RCC 7860 (cell line): ENCODE measurements at regions not wholly inside any gene's neighbourhood (a gene's known extent, or its start where the extent isn't known, plus 50 kb on each side); places are given as distances from the start of the nearest gene placed in this dataset.

Experiments used
- DNase-seq: peaks from one replicate; pipeline ENCODE4 v3.0.0-alpha.2; 2015; ENCODE audit warnings: low spot score
- FAIRE-seq: peaks from 2 replicates; lab custom pipeline; 2012; peaks lifted over from hg19 to GRCh38; lab: Jason Lieb, UNC

DNA sequence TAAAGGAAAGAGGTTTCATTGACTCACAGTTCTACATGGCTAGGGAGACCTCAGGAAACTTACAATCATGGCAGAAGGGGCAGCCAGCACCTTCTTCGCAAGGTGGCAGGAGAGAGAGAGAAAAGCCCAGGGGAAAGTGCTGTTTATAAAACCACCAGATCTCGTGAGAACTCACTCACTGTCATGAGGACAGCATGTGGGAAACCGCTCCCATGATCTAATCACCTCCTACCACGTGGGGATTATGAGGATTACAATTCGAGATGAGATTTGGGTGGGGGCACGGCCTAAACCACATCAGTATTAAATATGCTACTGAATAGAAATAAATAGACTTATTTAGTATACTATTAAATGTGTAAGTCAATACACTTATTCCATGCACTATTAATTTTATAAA lies 70.6 kb upstream of the TCF21 start:
- DNase-seq (no peak), FAIRE-seq (no peak)

DNA sequence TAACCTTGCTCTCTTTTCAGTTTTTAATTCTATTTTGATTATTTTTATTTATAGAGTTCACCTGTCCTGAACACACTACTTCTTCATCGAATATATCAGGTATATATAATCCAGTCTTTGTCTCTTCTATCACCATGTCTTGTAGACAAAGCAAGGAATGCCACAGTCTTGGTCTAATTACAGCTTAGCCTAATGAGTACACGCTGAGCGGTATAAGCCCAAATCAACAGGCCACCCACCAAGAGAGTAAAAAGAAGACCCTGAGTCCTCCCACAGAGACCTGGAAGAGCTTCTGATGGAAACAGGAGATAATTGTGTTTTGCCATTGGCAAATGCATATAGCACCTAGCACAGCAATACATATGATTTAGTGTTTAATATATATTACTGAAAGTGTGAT lies 68.7 kb upstream of the TCF21 start:
- no peak for FAIRE-seq
- no peak for DNase-seq

DNA sequence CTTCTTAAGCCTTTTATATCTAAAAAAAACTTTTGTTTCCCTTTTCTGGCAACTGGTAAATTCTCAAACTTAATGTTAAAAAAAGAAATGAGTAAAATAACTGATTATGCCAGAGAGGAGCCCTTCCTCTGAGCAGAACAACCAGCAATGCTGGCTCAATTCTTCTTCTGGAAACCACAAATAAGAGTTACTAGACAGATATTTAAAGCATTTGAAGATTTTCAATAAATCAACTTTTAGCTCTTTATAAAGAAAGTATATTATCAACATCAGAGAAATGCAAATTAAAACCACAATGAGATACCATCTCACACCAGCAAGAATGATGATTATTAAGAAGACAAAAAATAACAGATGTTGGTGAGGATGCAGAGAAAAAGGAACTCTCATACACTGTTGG lies 61.1 kb upstream of the TCF21 start:
- FAIRE-seq (no peak), DNase-seq (no peak)

DNA sequence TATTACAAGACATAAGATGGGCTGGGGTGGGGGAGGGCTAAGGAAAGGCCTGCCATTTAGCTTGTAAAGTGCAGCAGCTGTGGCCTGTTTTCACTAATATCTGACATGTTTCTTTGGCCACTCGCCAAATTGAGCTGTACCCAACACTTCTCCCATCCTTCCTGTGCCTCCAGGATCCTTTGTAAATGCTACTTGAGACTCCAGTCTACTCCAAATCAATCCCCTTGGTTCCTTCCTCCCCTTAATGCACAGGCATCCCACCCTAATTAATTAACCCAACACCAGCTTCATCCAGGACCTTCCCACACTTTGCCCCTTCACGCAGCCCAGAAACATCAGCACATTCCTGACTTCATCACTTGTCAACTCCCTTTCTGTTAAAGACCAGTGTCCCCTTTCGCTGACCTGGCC lies 55.0 kb upstream of the TCF21 start:
- FAIRE-seq = no peak
- DNase-seq = no peak

DNA sequence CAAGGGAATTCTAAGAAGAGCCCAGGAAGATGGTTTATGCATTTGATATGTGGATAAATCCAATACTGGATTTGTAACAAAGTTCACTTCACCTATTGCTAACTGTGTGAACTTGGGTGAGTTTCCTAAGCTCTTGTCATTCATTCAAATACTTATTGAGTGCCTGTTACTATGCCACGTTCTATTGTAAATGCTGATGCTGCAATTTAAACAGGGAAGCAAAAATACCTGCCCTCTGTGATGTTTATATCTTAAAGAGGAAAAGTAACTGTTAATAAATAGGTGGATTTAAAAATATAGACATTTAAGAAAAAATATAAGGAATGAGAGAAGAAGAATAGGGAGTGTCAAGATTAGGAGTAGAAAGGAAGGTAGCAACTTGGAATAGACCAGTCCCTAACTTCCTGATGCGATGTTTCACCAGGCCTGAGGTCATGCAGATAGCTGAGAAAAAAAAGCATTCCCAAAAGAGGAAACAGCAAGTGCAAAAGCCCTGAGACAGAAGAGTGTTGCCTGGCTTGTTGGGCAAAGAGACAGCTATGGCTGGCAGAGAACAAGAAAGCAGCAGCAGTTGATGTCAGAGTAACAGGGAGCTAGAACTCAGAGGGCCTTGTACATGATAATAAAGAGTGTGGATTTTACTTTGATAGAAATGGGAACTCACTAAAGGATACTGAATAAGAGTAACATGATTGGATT lies 54.3 kb upstream of the TCF21 start:
- FAIRE-seq (no peak), DNase-seq (no peak)

DNA sequence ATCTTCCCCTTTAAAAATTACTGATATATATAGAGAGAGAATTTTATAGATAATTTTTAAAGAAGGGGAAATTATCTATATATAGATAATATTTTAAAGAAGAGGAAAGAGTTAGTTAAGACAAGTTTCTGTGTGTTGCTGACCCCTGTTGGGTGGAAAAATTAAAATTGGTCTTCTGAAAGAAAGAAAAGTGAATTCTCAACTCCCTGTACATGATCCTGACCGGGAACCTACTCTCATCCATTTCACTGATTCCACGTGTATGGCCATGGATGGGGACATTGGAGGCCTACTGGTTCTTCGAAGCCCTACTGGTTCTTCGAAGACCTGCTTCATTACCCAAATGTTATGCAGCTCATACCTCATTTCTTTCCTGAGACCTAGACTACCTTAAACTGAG lies 53.0 kb upstream of the TCF21 start:
- FAIRE-seq = no peak
- DNase-seq = no peak

DNA sequence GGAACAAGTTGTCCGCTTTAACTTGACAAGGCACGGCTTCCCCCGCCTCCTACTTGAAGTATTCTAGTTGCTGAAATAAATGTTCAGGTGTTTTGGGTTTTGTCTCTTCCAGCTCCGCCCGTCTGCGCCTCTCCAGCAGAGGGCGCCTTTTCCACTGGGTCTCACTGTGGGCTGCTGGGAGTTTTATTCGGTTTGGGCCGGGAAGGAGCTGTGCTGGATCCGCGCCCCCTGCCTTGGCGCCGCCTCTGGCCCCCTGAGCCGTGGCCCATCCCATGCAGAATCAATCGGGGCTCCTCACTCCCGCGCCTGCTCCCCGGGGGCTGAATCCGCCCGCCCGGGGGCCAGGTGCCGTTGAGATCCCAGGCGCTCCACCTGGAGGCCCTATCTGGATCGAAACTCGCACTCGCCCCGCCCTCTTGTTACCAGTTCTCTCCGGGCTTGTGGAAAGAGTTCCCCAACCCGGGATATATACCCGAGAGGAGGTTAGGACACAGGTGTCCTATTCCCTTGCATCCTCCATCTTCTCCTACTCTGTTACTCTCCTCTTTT lies 51.0 kb upstream of the TCF21 start:
- FAIRE-seq (no peak), DNase-seq (no peak)
